Heart left ventricle (tissue), 16 donors: ENCODE measurements at regions not wholly inside any gene's neighbourhood (a gene's known extent, or its start where the extent isn't known, plus 50 kb on each side); places are given as distances from the start of the nearest gene placed in this dataset.

Experiments used
- ATAC-seq, 4 donors: fragments of 200-7000 bp; cut with Tn5 transposase; one replicate each; pipeline ENCODE4 v1.9.1; 2020 to 2022; ENCODE audit warnings: moderate library complexity in 4 of 4, mild to moderate bottlenecking in 3 of 4, moderate number of reproducible peaks in 1 of 4
- DNase-seq, 5 donors: peaks; one replicate each; pipeline ENCODE4 v3.0.0-alpha.2; 2020
- H3K27ac ChIP-seq, 12 donors: fragments of 200-600 bp; sonication (generic) in 4 of 12; one replicate each; pipeline versions ENCODE4 v1.5.0 to v1.8.0; 2016 to 2022; ENCODE audit warnings: mild to moderate bottlenecking in 2 of 12
- H3K27me3 ChIP-seq, 9 donors: fragments of 200-600 bp; sonication (generic) in 2 of 9; one replicate each; pipeline versions ENCODE4 v1.5.1 to v1.8.0; 2016 to 2022; ENCODE audit warnings: mild to moderate bottlenecking in 3 of 9
- H3K36me3 ChIP-seq, 9 donors: fragments of 200-600 bp; sonication (generic) in 2 of 9; one replicate each; pipeline versions ENCODE4 v1.5.0 to v1.8.0; 2018 to 2022; ENCODE audit warnings: mild to moderate bottlenecking in 2 of 9
- H3K4me1 ChIP-seq, 12 donors: fragments of 200-600 bp; sonication (generic) in 4 of 12; one replicate each; pipeline versions ENCODE4 v1.5.0 to v1.8.0; 2016 to 2022; ENCODE audit warnings: mild to moderate bottlenecking in 3 of 12
- H3K4me3 ChIP-seq, 12 donors: fragments of 200-600 bp; sonication (generic) in 4 of 12; one replicate each; pipeline versions ENCODE4 v1.5.0 to v1.8.0; 2017 to 2022; ENCODE audit warnings: mild to moderate bottlenecking in 9 of 12, moderate library complexity in 4 of 12
- H3K9me3 ChIP-seq, 12 donors: fragments of 200-600 bp; sonication (generic) in 4 of 12; one replicate each; pipeline versions ENCODE4 v1.5.0 to v1.8.0; 2016 to 2022; ENCODE audit warnings: mild to moderate bottlenecking in 1 of 12
- POLR2A ChIP-seq, 2 donors: fragments of 450-650 bp; IDR thresholded peaks; one replicate each; pipeline ENCODE4 v1.6.1; 2017; ENCODE audit warnings: antibody characterized with exemption in 2 of 2, mild to moderate bottlenecking in 2 of 2, moderate library complexity in 2 of 2
- WGBS, 4 donors: extraction: QIAGEN DNeasy Blood & Tissue Kit in 2 of 4; methylation state at CpG; one replicate each; pipeline versions ENCODE4 v1.1.5 to v1.1.7; 2013 to 2018; 5-methylcytosine and 5-hydroxymethylcytosine counted together
- intact Hi-C, 10 donors: fragments of 100-400 bp; cut with DNase I; formaldehyde crosslinking; loops; one replicate each; pipeline versions ENCODE4 v1.11.1 to v1.14.2; 2022
- TF ChIP-seq, protein P1 (sequence below), 12 donors: fragments of 200-600 bp; sonication (generic) in 4 of 12; IDR thresholded peaks; one replicate each; pipeline versions ENCODE4 v1.5.0 to v1.8.0; 2018 to 2022; ENCODE audit warnings: antibody characterized with exemption in 12 of 12, mild to moderate bottlenecking in 5 of 12
- donor health status: ischemic (EF 13 %, LVEDD 7.1; RV severe dilation, severe dysfunction).
- donor health status: healthy with polysubstance abuse.
- donor health status: DM: no; HTN: yes; CAD: no.
- donor health status: DM: no; HTN: no; CAD: no.
- donor health status: ischemic (EF 25% LVEDD 6.9; RV normal size, moderate dysfunction).
- donor health status: ischemic (EF 25% LVEDD 5.7; RV mildly dilated, moderate dysfunction).
- donor health status: healthy.
- donor health status: DM: yes; HTN: yes; CAD: no.
- donor health status: ischemic (EF 35%, LVEDD 5.7; RV mildly dilated, moderate dysfunction).
- donor health status: nonischemic (EF 11% LVEDD 7.7; RV severe dilation, severe dysfunction).
- donor health status: DM: yes; HTN: yes; CAD: no.
- donor health status: PGD.
- donor health status: ischemic (EF 29% LVEDD 5.4; RV normal size, mild dysfunction).
- donor health status: nonischemic (EF 23%, LVEDD 6.1; RV moderate dilation, normal function).

DNA sequence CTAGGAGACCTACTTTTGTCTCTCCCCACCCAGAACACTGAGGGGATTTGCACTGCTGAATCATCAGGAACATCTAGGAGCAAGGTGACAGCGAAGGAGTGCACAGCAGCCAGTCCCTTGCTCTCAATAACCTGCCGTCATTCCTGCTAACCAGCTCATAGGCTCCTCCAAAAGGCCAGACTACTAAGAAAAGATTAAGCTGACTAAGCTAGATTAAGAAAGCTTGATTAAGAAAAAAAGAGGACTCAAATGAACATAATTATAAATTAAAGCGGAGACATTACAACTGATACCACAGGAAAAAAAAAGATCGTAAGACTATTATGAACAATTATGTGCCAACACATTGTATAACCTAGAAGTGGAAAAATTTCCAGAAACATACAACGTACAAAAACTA is 1254.8 kb upstream of the CHAC2 start:
- WGBS, 4 donors, result 91 to 94% (median 93%) methylated on average over 5 of the region's 5 CpGs
- no peaks in the 10 kb centered on the region for H3K36me3 ChIP-seq
- intact Hi-C loops, result no loop called here
- no peaks in the 10 kb centered on the region for H3K27me3 ChIP-seq
- H3K4me3 ChIP-seq, result no peak overlapping the region
- ATAC-seq, result no peak
- H3K27ac ChIP-seq, result no peak overlapping the region
- no peaks in the 10 kb centered on the region for H3K4me1 ChIP-seq
- H3K9me3 ChIP-seq, result no peaks in the 10 kb centered on the region
- DNase-seq, result no peak
- TF ChIP-seq, protein P1, sequence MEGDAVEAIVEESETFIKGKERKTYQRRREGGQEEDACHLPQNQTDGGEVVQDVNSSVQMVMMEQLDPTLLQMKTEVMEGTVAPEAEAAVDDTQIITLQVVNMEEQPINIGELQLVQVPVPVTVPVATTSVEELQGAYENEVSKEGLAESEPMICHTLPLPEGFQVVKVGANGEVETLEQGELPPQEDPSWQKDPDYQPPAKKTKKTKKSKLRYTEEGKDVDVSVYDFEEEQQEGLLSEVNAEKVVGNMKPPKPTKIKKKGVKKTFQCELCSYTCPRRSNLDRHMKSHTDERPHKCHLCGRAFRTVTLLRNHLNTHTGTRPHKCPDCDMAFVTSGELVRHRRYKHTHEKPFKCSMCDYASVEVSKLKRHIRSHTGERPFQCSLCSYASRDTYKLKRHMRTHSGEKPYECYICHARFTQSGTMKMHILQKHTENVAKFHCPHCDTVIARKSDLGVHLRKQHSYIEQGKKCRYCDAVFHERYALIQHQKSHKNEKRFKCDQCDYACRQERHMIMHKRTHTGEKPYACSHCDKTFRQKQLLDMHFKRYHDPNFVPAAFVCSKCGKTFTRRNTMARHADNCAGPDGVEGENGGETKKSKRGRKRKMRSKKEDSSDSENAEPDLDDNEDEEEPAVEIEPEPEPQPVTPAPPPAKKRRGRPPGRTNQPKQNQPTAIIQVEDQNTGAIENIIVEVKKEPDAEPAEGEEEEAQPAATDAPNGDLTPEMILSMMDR (IDR thresholded peaks at IDR 0.05), result no peak
- TF ChIP-seq POLR2A (IDR thresholded peaks at IDR 0.05), result no peak

DNA sequence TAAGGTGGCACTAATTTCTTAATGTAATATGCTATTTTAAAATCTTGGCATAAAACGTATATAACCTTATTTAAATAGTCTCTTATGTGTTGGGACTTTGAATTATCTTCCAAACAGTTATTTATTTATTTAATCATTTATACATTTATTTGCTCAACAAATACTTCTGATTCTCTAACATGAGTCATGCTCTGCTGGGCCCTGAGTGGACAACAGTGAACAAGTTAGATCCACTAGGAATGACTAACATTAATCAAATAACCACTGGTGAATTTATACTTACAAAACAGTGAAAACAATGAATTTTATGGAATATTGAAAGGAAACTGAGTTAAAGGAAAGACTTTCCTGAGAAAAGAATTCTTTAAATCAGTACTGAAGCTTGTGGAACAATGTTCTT is 1257.2 kb upstream of the CHAC2 start:
- Histone ChIP-seq H3K27me3 (no peaks in the 10 kb centered on the region), H3K4me3 (no peak overlapping the region), H3K4me1 (no peaks in the 10 kb centered on the region), H3K36me3 (no peaks in the 10 kb centered on the region), H3K9me3 (no peaks in the 10 kb centered on the region), H3K27ac (no peak overlapping the region)
- WGBS, 4 donors, result 82 to 90% (median 85%) methylated on average over 1 of the region's 1 CpG
- TF ChIP-seq, protein P1 (IDR thresholded peaks at IDR 0.05), result no peak
- intact Hi-C loops, result no loop called here
- DNase-seq (no peak), ATAC-seq (no peak)

DNA sequence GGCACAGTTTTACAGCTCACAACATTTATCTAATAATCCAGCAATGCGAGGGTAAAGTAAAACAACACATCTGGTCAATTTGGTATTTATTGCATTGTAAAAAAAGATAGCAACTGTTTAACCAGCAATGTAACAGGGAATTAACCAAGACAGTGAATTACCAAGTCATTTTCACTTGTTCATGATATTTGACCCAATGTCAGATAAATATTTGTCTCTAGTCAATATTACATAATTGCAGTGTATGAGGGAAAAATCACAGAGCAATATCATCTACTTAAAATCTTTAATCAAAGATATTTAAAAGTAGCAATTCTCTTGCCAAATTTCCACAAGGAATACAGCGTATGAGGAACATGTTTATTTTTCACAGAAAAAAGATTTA is 1265.1 kb upstream of the CHAC2 start:
- H3K27ac ChIP-seq, result no peak overlapping the region
- intact Hi-C loops, result loop anchor here in 1 of 10 donors (10.0 kb wide), 1 partner anchor 58 kb away; no protein-coding TSS in a partner anchor
- TF ChIP-seq POLR2A (IDR thresholded peaks at IDR 0.05), result no peak
- TF ChIP-seq, protein P1 (IDR thresholded peaks at IDR 0.05), result no peak
- peaks cover 0 to 21% (median 6%) of the 10 kb centered on the region in 12 donors for H3K4me1 ChIP-seq
- H3K27me3 ChIP-seq, result no peaks in the 10 kb centered on the region
- ATAC-seq (no peak), DNase-seq (no peak)
- peaks cover 0 to 4% (median 0%) of the 10 kb centered on the region in 12 donors for H3K9me3 ChIP-seq
- no peaks in the 10 kb centered on the region for H3K36me3 ChIP-seq
- H3K4me3 ChIP-seq, result no peak overlapping the region
- WGBS, 4 donors, result 84 to 88% (median 85%) methylated on average over 2 of the region's 2 CpGs

DNA sequence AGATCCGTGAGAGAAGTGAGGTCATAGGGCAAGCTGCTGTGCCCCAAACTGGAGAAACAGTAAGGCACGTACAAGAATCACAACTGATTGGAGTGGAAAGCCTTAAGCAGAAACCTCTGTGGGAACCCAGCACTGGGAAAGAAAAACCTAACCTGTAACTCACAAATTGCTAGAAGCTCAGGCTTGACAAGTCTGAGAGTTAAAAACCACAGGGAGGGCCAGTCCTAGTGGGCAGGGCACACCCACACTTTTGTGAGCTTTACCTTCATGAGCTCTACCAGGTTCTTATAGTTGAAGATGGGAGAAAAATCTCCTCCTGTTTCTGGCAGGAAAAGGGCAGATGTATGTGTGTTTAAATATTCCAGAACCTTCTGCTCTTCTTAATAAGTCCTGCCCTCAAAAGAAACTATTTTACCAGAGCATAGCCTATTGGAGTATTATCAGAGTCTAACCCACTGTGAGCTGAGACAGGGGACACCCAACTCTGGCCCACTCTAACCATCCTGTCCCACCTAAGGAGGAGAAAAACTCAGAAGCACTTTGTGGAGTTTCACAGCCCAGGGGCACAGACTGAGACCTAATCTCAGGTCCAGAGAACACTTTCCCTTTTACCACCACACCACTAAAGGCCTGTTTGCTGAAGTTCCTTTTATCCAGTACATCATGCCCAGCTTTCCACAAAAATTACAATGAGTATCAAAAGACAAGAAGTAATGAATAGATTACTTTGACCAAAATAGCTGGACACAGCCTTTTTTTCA is 1265.7 kb upstream of the CHAC2 start:
- H3K27ac ChIP-seq, result no peak overlapping the region
- intact Hi-C loops, result loop anchor here in 1 of 10 donors (10.0 kb wide), 1 partner anchor 57 kb away; no protein-coding TSS in a partner anchor
- no peaks in the 10 kb centered on the region for H3K27me3 ChIP-seq
- ATAC-seq, result peak in 1 of 4 donors; percentile 15
- H3K4me1 ChIP-seq, result peaks cover 0 to 21% (median 6%) of the 10 kb centered on the region in 12 donors
- 49 to 65% (median 57%) methylated on average over 2 of the region's 2 CpGs for WGBS, 4 donors
- DNase-seq, result no peak
- peaks cover 0 to 6% (median 0%) of the 10 kb centered on the region in 12 donors for H3K9me3 ChIP-seq
- no peaks in the 10 kb centered on the region for H3K36me3 ChIP-seq
- H3K4me3 ChIP-seq, result no peak overlapping the region
- TF ChIP-seq POLR2A (IDR thresholded peaks at IDR 0.05), result no peak
- TF ChIP-seq, protein P1 (IDR thresholded peaks at IDR 0.05), result no peak
